ENCODE measurements at regions not wholly inside any gene's neighbourhood (a gene's known extent, or its start where the extent isn't known, plus 50 kb on each side); places are given as distances from the start of the nearest gene placed in this dataset.
"Not testable (repeated sequence)": the region's sequence is repeated elsewhere in the genome, so short reads cannot be mapped to it uniquely, and the experiment has no call there.

GRCh38 chr3:20716425-20716824, 530.4 kb upstream of the SGO1 start:
- DNase-seq, result not testable (repeated sequence)

GRCh38 chr3:20701641-20702040, 515.6 kb upstream of the SGO1 start:
- no peak for DNase-seq

GRCh38 chr3:20700714-20701113, 514.7 kb upstream of the SGO1 start:
- DNase-seq, result no peak

- no peak for DNase-seq
Measured at GRCh38 chr3:20698896-20699295, 512.9 kb upstream of the SGO1 start.

- DNase-seq, result no peak
Measured at GRCh38 chr3:20696388-20697150, 510.6 kb upstream of the SGO1 start.

- DNase-seq, result no peak
Measured at GRCh38 chr3:20692675-20693074, 506.7 kb upstream of the SGO1 start.

- peak; percentile 74 for DNase-seq
Measured at GRCh38 chr3:20683910-20684309, 497.9 kb upstream of the SGO1 start.

- peak; percentile 53 for DNase-seq
Measured at GRCh38 chr3:20682573-20682972, 496.6 kb upstream of the SGO1 start.

- DNase-seq, result no peak
Measured at GRCh38 chr3:20680990-20681628, 495.1 kb upstream of the SGO1 start.

- DNase-seq, result no peak
Measured at GRCh38 chr3:20673866-20674265, 487.9 kb upstream of the SGO1 start.

GRCh38 chr3:20669675-20670074, 483.7 kb upstream of the SGO1 start:
- DNase-seq, result no peak

GRCh38 chr3:20669184-20669583, 483.2 kb upstream of the SGO1 start:
- DNase-seq, result no peak

GRCh38 chr3:20668411-20668810, 482.4 kb upstream of the SGO1 start:
- DNase-seq, result no peak

GRCh38 chr3:20666091-20666490, 480.1 kb upstream of the SGO1 start:
- DNase-seq, result no peak

GRCh38 chr3:20658491-20658890, 472.5 kb upstream of the SGO1 start:
- peak; percentile 28 for DNase-seq

GRCh38 chr3:20657560-20657959, 471.6 kb upstream of the SGO1 start:
- no peak for DNase-seq

- DNase-seq, result no peak
Measured at GRCh38 chr3:20652231-20652986, 466.4 kb upstream of the SGO1 start.

- peak; percentile 93 for DNase-seq
Measured at GRCh38 chr3:20648921-20649381, 462.9 kb upstream of the SGO1 start.

GRCh38 chr3:20648294-20648693, 462.3 kb upstream of the SGO1 start:
- peak; percentile 96 for DNase-seq

- DNase-seq, result peak; percentile 25
Measured at GRCh38 chr3:20646425-20646824, 460.4 kb upstream of the SGO1 start.

- peak; percentile 24 for DNase-seq
Measured at GRCh38 chr3:20645340-20645739, 459.3 kb upstream of the SGO1 start.

- peak; percentile 38 for DNase-seq
Measured at GRCh38 chr3:20637729-20638128, 451.7 kb upstream of the SGO1 start.

- DNase-seq, result peak; percentile 94
Measured at GRCh38 chr3:20622304-20622703, 436.3 kb upstream of the SGO1 start.
